ENCODE measurements at regions not wholly inside any gene's neighbourhood (a gene's known extent, or its start where the extent isn't known, plus 50 kb on each side); places are given as distances from the start of the nearest gene placed in this dataset.

DNA sequence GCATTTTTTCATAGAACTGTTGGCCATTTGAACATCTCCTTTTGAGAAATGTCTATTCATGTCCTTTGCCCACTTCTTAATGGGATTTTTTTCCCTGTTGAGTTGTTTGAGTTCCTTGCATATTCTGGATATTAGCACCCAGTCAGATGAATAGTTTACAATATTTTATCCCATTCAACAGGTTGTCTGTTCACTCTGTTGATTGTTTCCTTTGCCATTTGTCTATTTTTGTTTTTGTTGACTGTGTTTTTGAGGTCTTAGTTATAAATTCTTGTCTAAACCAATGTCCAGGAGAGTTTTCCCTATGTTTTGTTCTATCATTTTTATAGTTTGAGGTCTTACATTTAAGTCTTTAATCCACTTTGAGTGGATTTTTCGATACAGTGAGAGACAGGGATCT, 139.0 kb upstream of the TNPO1 start:
- TF ChIP-seq, protein P1, sequence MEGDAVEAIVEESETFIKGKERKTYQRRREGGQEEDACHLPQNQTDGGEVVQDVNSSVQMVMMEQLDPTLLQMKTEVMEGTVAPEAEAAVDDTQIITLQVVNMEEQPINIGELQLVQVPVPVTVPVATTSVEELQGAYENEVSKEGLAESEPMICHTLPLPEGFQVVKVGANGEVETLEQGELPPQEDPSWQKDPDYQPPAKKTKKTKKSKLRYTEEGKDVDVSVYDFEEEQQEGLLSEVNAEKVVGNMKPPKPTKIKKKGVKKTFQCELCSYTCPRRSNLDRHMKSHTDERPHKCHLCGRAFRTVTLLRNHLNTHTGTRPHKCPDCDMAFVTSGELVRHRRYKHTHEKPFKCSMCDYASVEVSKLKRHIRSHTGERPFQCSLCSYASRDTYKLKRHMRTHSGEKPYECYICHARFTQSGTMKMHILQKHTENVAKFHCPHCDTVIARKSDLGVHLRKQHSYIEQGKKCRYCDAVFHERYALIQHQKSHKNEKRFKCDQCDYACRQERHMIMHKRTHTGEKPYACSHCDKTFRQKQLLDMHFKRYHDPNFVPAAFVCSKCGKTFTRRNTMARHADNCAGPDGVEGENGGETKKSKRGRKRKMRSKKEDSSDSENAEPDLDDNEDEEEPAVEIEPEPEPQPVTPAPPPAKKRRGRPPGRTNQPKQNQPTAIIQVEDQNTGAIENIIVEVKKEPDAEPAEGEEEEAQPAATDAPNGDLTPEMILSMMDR (IDR thresholded peaks at IDR 0.05): no peak
- TF ChIP-seq POLR2A (IDR thresholded peaks at IDR 0.05) (no peak), POLR2AphosphoS5 (IDR thresholded peaks at IDR 0.05) (no peak)

Data from gastroesophageal sphincter (tissue), 3 donors.